ENCODE measurements at regions not wholly inside any gene's neighbourhood (a gene's known extent, or its start where the extent isn't known, plus 50 kb on each side); places are given as distances from the start of the nearest gene placed in this dataset.

DNA sequence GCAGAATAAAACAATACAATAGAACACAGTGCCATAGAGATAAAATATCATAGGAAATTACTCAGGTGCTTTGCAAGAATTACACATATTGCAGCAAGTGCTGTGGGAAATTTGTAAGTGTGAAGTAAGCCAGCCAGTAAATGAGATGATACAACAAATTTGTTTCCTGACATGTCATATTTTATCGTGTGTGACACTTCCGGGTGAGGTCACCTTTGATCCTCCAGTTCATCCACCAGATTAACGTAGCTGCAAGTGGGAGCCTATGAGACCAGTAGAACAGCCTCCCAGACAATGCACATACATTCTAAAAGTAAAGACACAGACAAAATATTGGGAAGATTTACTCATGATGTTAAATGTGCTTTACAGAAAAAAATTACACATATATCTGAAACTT is 72.2 kb downstream of the PRDM9 start:
- no peak overlapping the region for H3K4me3 ChIP-seq (replicated peaks in 1 of 4; ENCODE audit: control extremely low read depth in 1 of 4, insufficient read depth in 1 of 4, low read depth in 3 of 4, low read length in 4 of 4)
- H3K4me1 ChIP-seq (ENCODE audit: control insufficient read depth, extremely low read depth, insufficient read depth, low read length), result no peaks in the 10 kb centered on the region
- no peak overlapping the region for H3K4me2 ChIP-seq (ENCODE audit: extremely low read depth, insufficient read depth, low read length)
- DNase-seq (ENCODE audit: low read depth in 2 of 2), result no peak
- no peaks in the 10 kb centered on the region for H3K9me3 ChIP-seq (ENCODE audit: control insufficient read depth, insufficient read depth, low read depth, low read length)
- no peaks in the 10 kb centered on the region for H3K79me2 ChIP-seq (ENCODE audit: control insufficient read depth, insufficient read depth, low read length)
- H2AFZ ChIP-seq (ENCODE audit: low read length), result no peak overlapping the region
- H3K27me3 ChIP-seq (ENCODE audit: control insufficient read depth, insufficient read depth, low read length), result no peaks in the 10 kb centered on the region
- no peak overlapping the region for H3K9ac ChIP-seq (ENCODE audit: insufficient read depth, low read length)
- H3K36me3 ChIP-seq (ENCODE audit: control insufficient read depth, insufficient read depth, low read length), result no peaks in the 10 kb centered on the region
- no peak overlapping the region for H3K27ac ChIP-seq (ENCODE audit: insufficient read depth, low read length)
- no peaks in the 10 kb centered on the region for H4K20me1 ChIP-seq (ENCODE audit: control insufficient read depth, extremely low read depth, insufficient read depth, low read length)
- TF ChIP-seq EZH2 (IDR thresholded peaks at IDR 0.05; ENCODE audit: low read length, missing control alignments), result no peak
- TF ChIP-seq, protein P1, sequence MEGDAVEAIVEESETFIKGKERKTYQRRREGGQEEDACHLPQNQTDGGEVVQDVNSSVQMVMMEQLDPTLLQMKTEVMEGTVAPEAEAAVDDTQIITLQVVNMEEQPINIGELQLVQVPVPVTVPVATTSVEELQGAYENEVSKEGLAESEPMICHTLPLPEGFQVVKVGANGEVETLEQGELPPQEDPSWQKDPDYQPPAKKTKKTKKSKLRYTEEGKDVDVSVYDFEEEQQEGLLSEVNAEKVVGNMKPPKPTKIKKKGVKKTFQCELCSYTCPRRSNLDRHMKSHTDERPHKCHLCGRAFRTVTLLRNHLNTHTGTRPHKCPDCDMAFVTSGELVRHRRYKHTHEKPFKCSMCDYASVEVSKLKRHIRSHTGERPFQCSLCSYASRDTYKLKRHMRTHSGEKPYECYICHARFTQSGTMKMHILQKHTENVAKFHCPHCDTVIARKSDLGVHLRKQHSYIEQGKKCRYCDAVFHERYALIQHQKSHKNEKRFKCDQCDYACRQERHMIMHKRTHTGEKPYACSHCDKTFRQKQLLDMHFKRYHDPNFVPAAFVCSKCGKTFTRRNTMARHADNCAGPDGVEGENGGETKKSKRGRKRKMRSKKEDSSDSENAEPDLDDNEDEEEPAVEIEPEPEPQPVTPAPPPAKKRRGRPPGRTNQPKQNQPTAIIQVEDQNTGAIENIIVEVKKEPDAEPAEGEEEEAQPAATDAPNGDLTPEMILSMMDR (conservative IDR thresholded peaks at IDR 0.05 in 1 of 2, IDR thresholded peaks at IDR 0.05 in 1 of 2; ENCODE audit: low read depth in 1 of 2, low read length in 2 of 2), result no peak

DNA sequence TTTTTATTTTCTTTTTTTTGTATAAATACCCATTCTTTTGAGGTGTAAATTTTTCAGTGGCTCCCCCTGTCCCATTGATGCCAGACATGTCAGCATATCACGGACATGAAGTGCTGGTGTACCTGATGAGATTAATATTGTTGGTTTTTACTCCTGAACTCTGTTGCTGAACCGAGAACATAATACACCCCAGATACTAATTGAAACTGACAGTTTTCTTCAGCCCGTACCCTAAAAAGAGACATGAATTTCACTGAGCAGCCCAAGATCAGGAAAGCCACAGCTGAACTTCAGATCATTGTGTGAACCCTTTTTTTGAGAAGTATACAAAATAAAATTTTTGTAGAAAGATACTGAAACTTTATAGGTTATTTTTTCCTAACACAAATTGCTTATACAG is 75.7 kb downstream of the PRDM9 start:
- no peak overlapping the region for H3K9ac ChIP-seq (ENCODE audit: insufficient read depth, low read length)
- H4K20me1 ChIP-seq (ENCODE audit: control insufficient read depth, extremely low read depth, insufficient read depth, low read length), result no peaks in the 10 kb centered on the region
- no peaks in the 10 kb centered on the region for H3K36me3 ChIP-seq (ENCODE audit: control insufficient read depth, insufficient read depth, low read length)
- no peaks in the 10 kb centered on the region for H3K9me3 ChIP-seq (ENCODE audit: control insufficient read depth, insufficient read depth, low read depth, low read length)
- H3K27ac ChIP-seq (ENCODE audit: insufficient read depth, low read length), result no peak overlapping the region
- H3K4me1 ChIP-seq (ENCODE audit: control insufficient read depth, extremely low read depth, insufficient read depth, low read length), result no peaks in the 10 kb centered on the region
- no peak overlapping the region for H3K4me2 ChIP-seq (ENCODE audit: extremely low read depth, insufficient read depth, low read length)
- DNase-seq (ENCODE audit: low read depth in 2 of 2), result no peak
- no peaks in the 10 kb centered on the region for H3K27me3 ChIP-seq (ENCODE audit: control insufficient read depth, insufficient read depth, low read length)
- H3K4me3 ChIP-seq (replicated peaks in 1 of 4; ENCODE audit: control extremely low read depth in 1 of 4, insufficient read depth in 1 of 4, low read depth in 3 of 4, low read length in 4 of 4), result no peak overlapping the region
- TF ChIP-seq EZH2 (IDR thresholded peaks at IDR 0.05; ENCODE audit: low read length, missing control alignments), result no peak
- TF ChIP-seq, protein P1 (conservative IDR thresholded peaks at IDR 0.05 in 1 of 2, IDR thresholded peaks at IDR 0.05 in 1 of 2; ENCODE audit: low read depth in 1 of 2, low read length in 2 of 2), result no peak
- no peak overlapping the region for H2AFZ ChIP-seq (ENCODE audit: low read length)
- H3K79me2 ChIP-seq (ENCODE audit: control insufficient read depth, insufficient read depth, low read length), result no peaks in the 10 kb centered on the region

DNA sequence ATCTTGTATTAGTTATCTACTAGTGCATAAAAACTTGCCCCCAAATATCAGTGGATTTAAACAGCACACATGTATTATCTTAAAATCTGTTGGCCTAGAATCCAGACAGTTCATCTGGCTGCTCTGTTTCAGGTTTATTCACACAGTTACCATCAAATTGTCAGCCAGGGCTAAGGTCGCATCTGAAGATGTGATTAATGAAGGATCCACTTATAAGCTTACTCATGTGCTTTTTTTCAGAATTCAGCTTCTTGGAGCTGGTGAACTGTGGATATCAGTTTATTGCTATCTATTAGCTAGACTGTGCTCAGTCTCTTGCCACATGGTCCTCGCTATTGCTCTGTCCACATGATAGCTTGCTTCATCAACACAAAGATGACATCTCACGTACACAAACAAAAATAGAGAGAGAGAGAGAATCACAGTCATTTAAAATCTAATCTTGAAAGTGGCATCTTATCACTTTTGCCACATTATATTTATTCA is 81.5 kb downstream of the PRDM9 start:
- no peaks in the 10 kb centered on the region for H3K27me3 ChIP-seq (ENCODE audit: control insufficient read depth, insufficient read depth, low read length)
- no peak overlapping the region for H3K4me3 ChIP-seq (replicated peaks in 1 of 4; ENCODE audit: control extremely low read depth in 1 of 4, insufficient read depth in 1 of 4, low read depth in 3 of 4, low read length in 4 of 4)
- H3K9me3 ChIP-seq (ENCODE audit: control insufficient read depth, insufficient read depth, low read depth, low read length), result no peaks in the 10 kb centered on the region
- H3K27ac ChIP-seq (ENCODE audit: insufficient read depth, low read length), result no peak overlapping the region
- H2AFZ ChIP-seq (ENCODE audit: low read length), result no peak overlapping the region
- no peaks in the 10 kb centered on the region for H4K20me1 ChIP-seq (ENCODE audit: control insufficient read depth, extremely low read depth, insufficient read depth, low read length)
- no peak overlapping the region for H3K9ac ChIP-seq (ENCODE audit: insufficient read depth, low read length)
- H3K4me2 ChIP-seq (ENCODE audit: extremely low read depth, insufficient read depth, low read length), result no peak overlapping the region
- no peaks in the 10 kb centered on the region for H3K4me1 ChIP-seq (ENCODE audit: control insufficient read depth, extremely low read depth, insufficient read depth, low read length)
- no peaks in the 10 kb centered on the region for H3K79me2 ChIP-seq (ENCODE audit: control insufficient read depth, insufficient read depth, low read length)
- DNase-seq (ENCODE audit: low read depth in 2 of 2), result no peak
- TF ChIP-seq, protein P1 (conservative IDR thresholded peaks at IDR 0.05 in 1 of 2, IDR thresholded peaks at IDR 0.05 in 1 of 2; ENCODE audit: low read depth in 1 of 2, low read length in 2 of 2), result no peak
- no peak for TF ChIP-seq EZH2 (IDR thresholded peaks at IDR 0.05; ENCODE audit: low read length, missing control alignments)
- no peaks in the 10 kb centered on the region for H3K36me3 ChIP-seq (ENCODE audit: control insufficient read depth, insufficient read depth, low read length)

Data from fibroblast of lung (primary cell).